HepG2 (cell line): ENCODE measurements at regions not wholly inside any gene's neighbourhood (a gene's known extent, or its start where the extent isn't known, plus 50 kb on each side); places are given as distances from the start of the nearest gene placed in this dataset.

ENCODE experiments used
- ATAC-seq: fragments of 200-7000 bp; cut with Tn5 transposase; 3 replicates; pipeline ENCODE4 v1.9.1; 2020; ENCODE audit warnings: mild to moderate bottlenecking, moderate library complexity
- BruUV-seq: library from RNA; stranded (reverse); fragments of 400-500 nt; replicated peaks from 2 replicates; lab custom pipeline; 2021; lab: Mats Ljungman, UMichigan
- CTCF ChIA-PET: fragments of 300-600 bp; formaldehyde crosslinking; extraction: SDS; loops from one replicate; lab custom pipeline; 2021; ENCODE audit warnings: low total read pairs, inconsistent platforms, low intra/inter-chr PET ratio; lab: Yijun Ruan, JAX
- POLR2A ChIA-PET: fragments of 350-600 bp; sonication (Branson Sonifier 250); formaldehyde crosslinking; loops from one replicate; lab custom pipeline; 2020; ENCODE audit warnings: antibody characterized with exemption, inconsistent platforms; lab: Yijun Ruan, JAX
- DNase-seq: peaks from one replicate; pipeline ENCODE4 v3.0.0-alpha.2; 2015; ENCODE audit warnings: low spot score
- FAIRE-seq: peaks from 3 replicates; lab custom pipeline; 2011; peaks lifted over from hg19 to GRCh38; lab: Jason Lieb, UNC
- H2AFZ ChIP-seq: one replicate; pipeline ENCODE4 v1.6.1; 2011; ENCODE audit warnings: low read length, inconsistent platforms
- H3K27ac ChIP-seq: fragments of 300-600 bp; 3 replicates; pipeline ENCODE4 v1.8.0; 2011; ENCODE audit warnings: mixed run types, mild to moderate bottlenecking, mixed read lengths, low read length, inconsistent platforms; ENCODE audit not compliant: insufficient read depth; ENCODE audit errors: extremely low read length
- H3K27me3 ChIP-seq, 2 experiments: fragments of 200-600 bp in 1 of 2; 2 replicates in 1 of 2; 3 replicates in 1 of 2; pipeline versions ENCODE4 v1.6.0 to v1.8.0; 2011; ENCODE audit warnings: low read length in 2 of 2, mild to moderate bottlenecking in 2 of 2, moderate library complexity in 2 of 2, inconsistent platforms in 1 of 2; ENCODE audit not compliant: insufficient read depth in 2 of 2, control insufficient read depth in 1 of 2
- H3K36me3 ChIP-seq, 2 experiments: fragments of 200-600 bp in 1 of 2; replicated peaks in 1 of 2; 2 replicates in 1 of 2; 3 replicates in 1 of 2; pipeline versions ENCODE4 v1.5.1 to v1.8.0; 2011; ENCODE audit warnings: low read length in 2 of 2, inconsistent platforms in 1 of 2; ENCODE audit not compliant: insufficient read depth in 2 of 2, control insufficient read depth in 1 of 2
- H3K4me1 ChIP-seq: 2 replicates; pipeline ENCODE4 v1.5.1; 2012; ENCODE audit warnings: low read length, inconsistent platforms; ENCODE audit not compliant: insufficient read depth
- H3K4me2 ChIP-seq: 2 replicates; pipeline ENCODE4 v1.6.0; 2011; ENCODE audit warnings: low read depth, low read length, inconsistent platforms
- H3K4me3 ChIP-seq, 3 experiments: fragments of 200-600 bp in 1 of 3; sonication (generic), shearing (Covaris generic) in 1 of 3; replicated peaks in 1 of 3; 2 replicates each; pipeline ENCODE4 v1.5.1; 2011 to 2016; ENCODE audit warnings: low read length in 3 of 3, inconsistent platforms in 2 of 3, low read depth in 2 of 3, mild to moderate bottlenecking in 2 of 3, control low read depth in 1 of 3, mixed read lengths in 1 of 3; ENCODE audit not compliant: insufficient read depth in 1 of 3
- H3K79me2 ChIP-seq: one replicate; pipeline ENCODE4 v1.6.1; 2011; ENCODE audit warnings: low read length, inconsistent platforms; ENCODE audit not compliant: insufficient read depth
- H3K9ac ChIP-seq: 2 replicates; pipeline ENCODE4 v1.6.0; 2011; ENCODE audit warnings: mild to moderate bottlenecking, low read depth, low read length, inconsistent platforms; ENCODE audit not compliant: insufficient read depth
- H3K9me3 ChIP-seq: 2 replicates; pipeline ENCODE4 v1.5.1; 2012; ENCODE audit warnings: mild to moderate bottlenecking, low read length
- H4K20me1 ChIP-seq: 2 replicates; pipeline ENCODE4 v1.6.0; 2011; ENCODE audit warnings: inconsistent platforms, mild to moderate bottlenecking, low read length, moderate library complexity; ENCODE audit not compliant: insufficient read depth
- CEBPB ChIP-seq: IDR thresholded peaks from 2 replicates; pipeline ENCODE4 v1.6.1; 2011; ENCODE audit warnings: low read depth, low read length, improper control_type of control experiment, borderline replicate concordance
- KLF12 ChIP-seq: sonication (generic); formaldehyde crosslinking; IDR thresholded peaks from 2 replicates; pipeline ENCODE4 v1.4.0; 2020; ENCODE audit warnings: missing genetic modification reagents, borderline replicate concordance
- MIXL1 ChIP-seq: IDR thresholded peaks from 2 replicates; pipeline ENCODE4 v1.6.1; 2016
- RFX5 ChIP-seq: IDR thresholded peaks from 2 replicates; pipeline ENCODE4 v1.6.1; 2011; ENCODE audit warnings: low read depth, low read length, improper control_type of control experiment
- SALL1 ChIP-seq: sonication (generic); formaldehyde crosslinking; IDR thresholded peaks from 2 replicates; pipeline ENCODE4 v1.8.0; 2022; ENCODE audit warnings: mild to moderate bottlenecking, missing genetic modification reagents
- ZNF543 ChIP-seq: sonication (generic); formaldehyde crosslinking; IDR thresholded peaks from 2 replicates; pipeline ENCODE4 v1.4.0; 2020; ENCODE audit warnings: mild to moderate bottlenecking, missing genetic modification reagents
- WGBS: methylation state at CpG from one replicate; pipeline ENCODE4 v1.1.6; 2017; ENCODE audit warnings: low lambda C conversion rate; 5-methylcytosine and 5-hydroxymethylcytosine counted together
- in situ Hi-C: cut with HindIII; loops from 2 replicates; pipeline ENCODE4 v1.10.0; 2017; ENCODE audit warnings: low pct_unique_long_range_greater_than_20kb; ENCODE audit not compliant: extremely low pct_ligation_motif_present
- intact Hi-C: fragments of 100-400 bp; cut with micrococcal nuclease; formaldehyde crosslinking; loops from one replicate; pipeline ENCODE4 v1.10.0; 2022; ENCODE audit not compliant: unreplicated experiment
- TF ChIP-seq, protein P1 (sequence below): sonication (generic); formaldehyde crosslinking; IDR thresholded peaks from 2 replicates; pipeline ENCODE4 v1.4.0; 2020; ENCODE audit warnings: missing genetic modification reagents, mild to moderate bottlenecking, borderline replicate concordance
- TF ChIP-seq, protein P2 (sequence below): sonication (generic); formaldehyde crosslinking; IDR thresholded peaks from 2 replicates; pipeline ENCODE4 v1.4.0; 2020; ENCODE audit warnings: mild to moderate bottlenecking, low read depth, missing genetic modification reagents

DNA sequence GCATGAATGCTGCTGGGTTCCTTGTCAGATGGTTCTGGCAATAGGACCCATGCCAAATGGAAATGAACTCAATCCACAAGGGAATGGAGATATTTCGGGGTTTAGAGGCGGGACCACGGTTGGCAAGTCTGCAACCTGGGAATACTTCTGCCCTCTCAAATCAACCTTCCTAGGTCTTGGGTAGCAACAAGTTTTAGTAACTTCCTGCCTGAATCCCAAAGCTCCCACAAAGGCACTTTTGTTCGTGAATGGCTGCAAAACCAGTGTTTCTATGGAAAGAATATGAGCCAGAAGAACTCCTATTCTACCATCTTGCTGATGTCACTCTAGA, 790.1 kb upstream of the SLC8A1 start (continued):
- TF ChIP-seq, protein P1, sequence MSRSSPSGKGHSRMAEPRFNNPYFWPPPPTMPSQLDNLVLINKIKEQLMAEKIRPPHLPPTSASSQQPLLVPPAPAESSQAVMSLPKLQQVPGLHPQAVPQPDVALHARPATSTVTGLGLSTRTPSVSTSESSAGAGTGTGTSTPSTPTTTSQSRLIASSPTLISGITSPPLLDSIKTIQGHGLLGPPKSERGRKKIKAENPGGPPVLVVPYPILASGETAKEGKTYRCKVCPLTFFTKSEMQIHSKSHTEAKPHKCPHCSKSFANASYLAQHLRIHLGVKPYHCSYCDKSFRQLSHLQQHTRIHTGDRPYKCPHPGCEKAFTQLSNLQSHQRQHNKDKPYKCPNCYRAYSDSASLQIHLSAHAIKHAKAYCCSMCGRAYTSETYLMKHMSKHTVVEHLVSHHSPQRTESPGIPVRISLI (CRISPR knock-in tag), result no peak
- TF ChIP-seq ZNF543 (CRISPR knock-in tag), result no peak
- no peak for TF ChIP-seq SALL1
- TF ChIP-seq RFX5, result no peak
- TF ChIP-seq, protein P2, sequence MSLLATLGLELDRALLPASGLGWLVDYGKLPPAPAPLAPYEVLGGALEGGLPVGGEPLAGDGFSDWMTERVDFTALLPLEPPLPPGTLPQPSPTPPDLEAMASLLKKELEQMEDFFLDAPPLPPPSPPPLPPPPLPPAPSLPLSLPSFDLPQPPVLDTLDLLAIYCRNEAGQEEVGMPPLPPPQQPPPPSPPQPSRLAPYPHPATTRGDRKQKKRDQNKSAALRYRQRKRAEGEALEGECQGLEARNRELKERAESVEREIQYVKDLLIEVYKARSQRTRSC (CRISPR knock-in tag), result no peak
- TF ChIP-seq KLF12 (CRISPR knock-in tag), result no peak

DNA sequence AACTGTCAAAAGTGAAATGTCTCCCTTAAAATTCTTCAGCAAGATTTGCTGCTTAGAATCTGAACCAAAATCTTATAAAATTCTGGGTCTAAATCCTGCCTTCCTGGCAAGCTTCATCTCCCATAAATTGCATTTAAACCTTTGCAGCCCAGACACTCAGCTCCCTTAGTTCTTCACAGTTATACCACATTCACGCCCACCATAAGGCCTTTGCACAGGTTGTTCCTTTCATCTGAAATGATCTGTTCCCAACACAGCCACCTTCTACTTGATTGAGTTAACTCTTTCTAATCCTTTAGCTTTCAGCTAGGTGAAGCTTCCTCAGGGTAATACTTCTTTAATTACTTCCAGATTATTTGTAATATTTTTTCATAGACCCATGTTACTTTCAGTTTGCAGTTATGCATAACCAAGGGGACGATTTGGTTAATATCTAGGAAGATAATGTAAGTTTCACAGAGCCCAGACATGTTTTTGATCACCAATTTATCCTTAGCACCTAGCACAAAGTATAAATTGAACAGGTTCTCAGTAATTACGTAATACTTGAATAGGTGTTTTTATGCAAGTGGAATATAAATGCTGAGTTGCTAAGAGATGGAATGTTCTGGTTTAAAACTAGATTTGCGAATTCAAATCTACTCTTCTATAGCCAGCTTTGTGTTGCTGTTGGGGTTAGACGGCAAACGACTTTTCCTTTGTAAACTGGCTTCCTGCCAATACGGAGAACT, 779.7 kb upstream of the PKDCC start:
- Histone ChIP-seq H3K4me2 (no peak overlapping the region), H2AFZ (no peak overlapping the region)
- POLR2A ChIA-PET, result no interaction called here
- TF ChIP-seq MIXL1 (CRISPR knock-in tag) (no peak), CEBPB (peak; percentile 66; the same call in 1 of the 2 replicates)
- TF ChIP-seq, all 625 proteins: peak for 1
- ATAC-seq (no peak), DNase-seq (no peak), FAIRE-seq (no peak)
- Histone ChIP-seq H3K27ac (no peak overlapping the region), H3K4me3 (no peak overlapping the region), H3K36me3 (no peaks in the 10 kb centered on the region), H3K79me2 (no peaks in the 10 kb centered on the region), H4K20me1 (no peaks in the 10 kb centered on the region), H3K9me3 (no peaks in the 10 kb centered on the region), H3K27me3 (no peaks in the 10 kb centered on the region), H3K9ac (no peak overlapping the region), H3K4me1 (no peaks in the 10 kb centered on the region)
- BruUV-seq, result no TSS peak
- in situ Hi-C loops, result no loop called here
- CTCF ChIA-PET, result no interaction called here
- 14% methylated on average over 7 of the region's 7 CpGs for WGBS
- intact Hi-C loops, result no loop called here
